LNCAP (cell line): ENCODE measurements at regions not wholly inside any gene's neighbourhood (a gene's known extent, or its start where the extent isn't known, plus 50 kb on each side); places are given as distances from the start of the nearest gene placed in this dataset.

Experiments
- TF ChIP-seq, protein P1 (sequence below): fragments of 450-650 bp; IDR thresholded peaks from 2 replicates; pipeline ENCODE4 v1.5.1; 2017; ENCODE audit warnings: mild to moderate bottlenecking

DNA sequence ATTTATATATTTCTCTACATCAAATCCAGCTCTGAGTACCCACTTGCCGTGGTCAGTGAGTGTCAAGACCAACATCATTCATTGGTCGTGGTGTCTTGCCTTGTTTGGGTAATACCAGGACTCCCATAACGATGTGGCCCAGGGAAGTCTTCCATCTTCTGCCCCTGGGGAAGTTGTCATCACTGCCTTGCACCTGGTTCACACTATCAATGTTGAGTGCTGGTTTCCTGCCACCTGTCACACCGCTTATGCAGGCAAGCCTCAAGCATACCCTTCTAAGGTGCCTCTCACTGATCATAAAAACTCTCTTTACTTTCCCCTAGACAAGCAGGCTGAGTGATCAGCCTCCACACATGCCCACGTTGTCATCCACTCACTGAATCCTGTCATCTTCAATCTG lies 382.4 kb downstream of the KCTD12 start:
- TF ChIP-seq, protein P1, sequence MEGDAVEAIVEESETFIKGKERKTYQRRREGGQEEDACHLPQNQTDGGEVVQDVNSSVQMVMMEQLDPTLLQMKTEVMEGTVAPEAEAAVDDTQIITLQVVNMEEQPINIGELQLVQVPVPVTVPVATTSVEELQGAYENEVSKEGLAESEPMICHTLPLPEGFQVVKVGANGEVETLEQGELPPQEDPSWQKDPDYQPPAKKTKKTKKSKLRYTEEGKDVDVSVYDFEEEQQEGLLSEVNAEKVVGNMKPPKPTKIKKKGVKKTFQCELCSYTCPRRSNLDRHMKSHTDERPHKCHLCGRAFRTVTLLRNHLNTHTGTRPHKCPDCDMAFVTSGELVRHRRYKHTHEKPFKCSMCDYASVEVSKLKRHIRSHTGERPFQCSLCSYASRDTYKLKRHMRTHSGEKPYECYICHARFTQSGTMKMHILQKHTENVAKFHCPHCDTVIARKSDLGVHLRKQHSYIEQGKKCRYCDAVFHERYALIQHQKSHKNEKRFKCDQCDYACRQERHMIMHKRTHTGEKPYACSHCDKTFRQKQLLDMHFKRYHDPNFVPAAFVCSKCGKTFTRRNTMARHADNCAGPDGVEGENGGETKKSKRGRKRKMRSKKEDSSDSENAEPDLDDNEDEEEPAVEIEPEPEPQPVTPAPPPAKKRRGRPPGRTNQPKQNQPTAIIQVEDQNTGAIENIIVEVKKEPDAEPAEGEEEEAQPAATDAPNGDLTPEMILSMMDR, result no peak

DNA sequence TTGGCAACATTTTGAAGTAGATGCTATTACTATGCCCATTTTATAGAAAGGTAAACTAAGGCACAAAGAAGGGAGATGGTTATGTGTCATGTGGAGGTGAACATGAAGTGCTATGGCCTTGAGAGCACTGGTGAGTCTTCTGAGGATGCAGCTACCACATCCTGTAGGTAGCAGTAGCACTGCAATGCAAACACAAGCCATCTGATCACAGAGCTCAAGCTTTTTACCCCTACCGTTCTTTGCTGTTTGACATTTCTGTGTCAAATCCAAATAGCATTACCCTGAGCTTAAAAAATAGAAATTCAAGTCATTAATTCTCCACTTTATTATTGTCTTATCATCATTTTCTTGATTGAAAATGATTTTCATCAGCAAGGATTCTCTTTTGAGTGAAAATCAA lies 382.9 kb downstream of the KCTD12 start:
- TF ChIP-seq, protein P1, result no peak

DNA sequence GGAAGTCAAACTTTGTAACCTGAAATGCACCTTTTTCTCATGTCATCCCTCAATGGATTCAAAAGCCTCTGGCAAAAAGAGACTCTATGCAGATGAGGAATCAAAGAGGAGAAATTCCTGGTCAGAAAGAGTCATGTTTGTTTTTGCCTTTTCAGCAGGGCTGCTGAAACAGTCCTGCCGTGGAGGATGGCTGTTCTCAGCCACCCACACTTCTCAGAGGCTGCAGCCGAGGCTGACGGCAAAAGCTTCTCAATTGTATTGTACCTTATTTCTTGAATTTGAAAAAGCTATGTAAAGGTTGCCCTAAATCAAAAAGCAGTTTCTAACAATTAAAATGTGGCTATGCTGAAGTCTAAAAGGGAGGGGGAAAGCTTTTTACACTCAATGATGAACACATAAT lies 385.3 kb downstream of the KCTD12 start:
- TF ChIP-seq, protein P1, result no peak

DNA sequence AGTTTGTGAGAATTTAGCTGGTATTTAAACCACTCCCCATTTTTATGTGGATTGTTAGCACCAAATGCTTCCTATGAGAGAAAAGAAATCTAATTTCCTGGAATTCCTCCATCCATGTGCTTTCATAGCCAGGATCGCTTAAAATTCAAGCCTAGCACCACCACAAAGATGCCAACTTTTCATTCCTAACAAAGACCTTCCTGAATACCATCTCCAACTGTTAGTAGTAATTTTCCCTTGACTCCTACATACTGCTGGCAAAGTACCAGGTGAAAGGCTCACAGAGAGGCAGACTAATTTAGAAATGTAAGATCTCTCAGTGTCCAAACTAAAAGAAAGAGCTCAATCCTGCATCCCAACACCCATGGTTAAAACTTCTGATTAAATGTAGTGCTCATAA lies 386.3 kb downstream of the KCTD12 start:
- TF ChIP-seq, protein P1, result no peak

DNA sequence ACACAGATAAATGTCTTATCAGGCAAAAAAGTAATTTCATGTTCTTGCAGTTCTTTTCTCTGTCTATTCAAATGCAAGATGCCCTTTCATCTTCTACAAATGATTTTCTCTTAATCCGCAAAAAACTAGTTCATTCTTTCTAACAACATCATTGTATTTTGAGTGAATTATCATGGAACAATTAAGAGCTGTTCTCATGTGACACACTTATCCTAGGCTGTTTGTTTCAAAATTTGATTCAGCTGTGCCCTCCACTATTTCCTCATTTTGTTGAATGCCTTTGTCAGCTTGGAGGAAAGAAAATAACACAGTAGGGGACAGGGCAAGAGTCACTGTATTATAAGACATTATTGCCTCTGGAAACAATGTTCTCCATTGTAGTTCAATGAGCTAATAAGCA lies 396.9 kb downstream of the KCTD12 start:
- TF ChIP-seq, protein P1, result no peak

DNA sequence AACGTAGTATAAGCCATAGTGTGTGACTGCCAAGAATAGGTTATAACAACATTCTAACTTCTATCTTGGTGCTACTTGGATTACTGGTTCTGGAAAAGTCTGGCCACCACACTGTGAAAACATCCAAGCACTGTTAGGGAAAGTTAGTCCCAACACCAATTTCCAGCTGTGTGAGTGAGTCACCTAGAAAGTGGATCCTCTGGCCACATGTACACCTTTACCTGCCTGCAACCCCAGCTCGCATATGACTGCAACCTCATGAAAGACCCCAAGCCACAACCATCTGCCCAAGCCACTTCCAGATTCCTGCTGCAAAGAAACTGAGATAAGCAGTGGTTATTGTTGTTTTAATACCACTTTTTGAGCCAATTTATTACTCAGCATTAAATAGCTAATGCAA lies 404.5 kb downstream of the KCTD12 start:
- TF ChIP-seq, protein P1, result no peak

DNA sequence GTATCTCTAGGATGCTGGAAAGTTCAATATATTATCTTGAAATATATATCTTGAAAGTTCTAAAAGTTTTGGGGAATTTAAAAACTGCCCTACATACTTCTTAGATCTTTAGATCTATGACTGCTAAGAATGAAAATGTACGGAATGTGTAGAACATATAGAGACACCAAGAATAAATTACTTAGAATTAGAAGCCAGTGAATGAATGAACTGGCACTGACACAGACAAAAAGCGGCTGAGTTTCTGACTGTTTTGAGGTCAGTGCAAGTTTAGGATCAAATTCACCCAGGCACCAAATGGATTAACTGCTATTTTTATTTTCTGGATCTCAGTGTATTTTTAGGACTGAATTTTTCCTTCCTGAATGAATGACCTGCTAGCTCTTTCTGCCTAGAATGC lies 411.2 kb downstream of the KCTD12 start:
- TF ChIP-seq, protein P1, result no peak

DNA sequence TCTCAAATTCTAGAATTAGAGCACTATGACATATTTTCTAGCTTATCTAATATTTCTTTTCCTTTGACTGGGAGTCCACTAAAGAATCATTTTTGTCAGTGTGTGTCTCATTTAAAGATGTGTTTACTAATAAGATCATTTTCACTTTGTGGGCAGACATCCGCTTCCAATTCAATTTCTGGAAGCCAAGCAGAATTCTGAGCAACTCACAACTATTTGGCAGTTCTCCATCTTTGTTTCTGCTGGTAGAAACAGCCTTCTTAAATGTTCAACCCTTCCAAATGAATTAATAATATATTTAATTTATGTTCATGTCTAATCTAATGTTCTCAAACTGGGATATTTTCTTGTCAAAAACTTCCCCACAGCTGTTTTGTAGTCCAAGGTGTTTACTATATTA lies 411.8 kb downstream of the KCTD12 start:
- TF ChIP-seq, protein P1, result no peak
